NCI-H1694 treated with DMSO at 0.1 percent for 48 hours (cell line): ENCODE measurements at regions not wholly inside any gene's neighbourhood (a gene's known extent, or its start where the extent isn't known, plus 50 kb on each side); places are given as distances from the start of the nearest gene placed in this dataset.

Source experiments
- DNase-seq: peaks from one replicate; lab custom pipeline; 2025; lab: John Stamatoyannopoulos, UW

GRCh38 chr2:163834841-163835240 is 99.0 kb upstream of the FIGN start:
- DNase-seq = no peak

GRCh38 chr2:163834221-163834620 is 98.4 kb upstream of the FIGN start:
- DNase-seq = no peak

GRCh38 chr2:163828771-163829170 is 93.0 kb upstream of the FIGN start:
- DNase-seq = no peak

- DNase-seq = no peak
These were observed 86.2 kb upstream of the FIGN start for GRCh38 chr2:163822033-163822432.

- DNase-seq = no peak
These were observed 77.2 kb upstream of the FIGN start for GRCh38 chr2:163812926-163813520.

- DNase-seq = no peak
These were observed 72.6 kb upstream of the FIGN start for GRCh38 chr2:163808406-163808805.

- DNase-seq = no peak
These were observed 66.5 kb upstream of the FIGN start for GRCh38 chr2:163802284-163802683.

GRCh38 chr2:163801486-163801885 is 65.7 kb upstream of the FIGN start:
- no peak for DNase-seq

- DNase-seq = no peak
These were observed 65.2 kb upstream of the FIGN start for GRCh38 chr2:163800951-163801381.

GRCh38 chr2:163799807-163800206 is 64.0 kb upstream of the FIGN start:
- DNase-seq = no peak

- no peak for DNase-seq
These were observed 58.8 kb upstream of the FIGN start for GRCh38 chr2:163794635-163795034.
